ENCODE measurements at regions not wholly inside any gene's neighbourhood (a gene's known extent, or its start where the extent isn't known, plus 50 kb on each side); places are given as distances from the start of the nearest gene placed in this dataset.
A peak's percentile ranks its signal among the peaks of the same experiment; 100 is the strongest.

- no peaks in the 10 kb centered on the region for H3K36me3 Mint-ChIP-seq
- peaks cover 12 to 18% (median 13%) of the 10 kb centered on the region in 3 donors for H3K4me1 Mint-ChIP-seq
- H3K9me3 ChIP-seq, result no peaks in the 10 kb centered on the region
- H3K27ac Mint-ChIP-seq, result peak overlapping the region in 1 of 2 donors; percentile 2
- H3K27me3 ChIP-seq (replicated peaks in 1 of 2; ENCODE audit: control insufficient read depth in 2 of 2, extremely low read depth in 1 of 2, insufficient read depth in 2 of 2, low read length in 1 of 2), result no peaks in the 10 kb centered on the region
- H3K27ac ChIP-seq (ENCODE audit: low read length), result no peak overlapping the region
- no peak overlapping the region for H3K4me3 Mint-ChIP-seq
- POLR2A ChIA-PET, result no interaction called here
- no peak overlapping the region for H3K4me3 ChIP-seq (ENCODE audit: control insufficient read depth in 1 of 2, extremely low read depth in 1 of 2, low read length in 1 of 2)
- no peaks in the 10 kb centered on the region for H3K27me3 Mint-ChIP-seq
- no peak for ATAC-seq (replicated peaks in 1 of 4)
- WGBS (ENCODE audit: insufficient coverage), result 88% methylated on average over 5 of the region's 5 CpGs
- CTCF ChIA-PET, result interaction anchor here in 1 of 2 donors (0.6 kb wide), 1 partner anchor 267 kb away, joined by 3 read pairs; no protein-coding TSS in a partner anchor
- no peaks in the 10 kb centered on the region for H3K9me3 Mint-ChIP-seq
- H3K36me3 ChIP-seq (ENCODE audit: control insufficient read depth in 2 of 2, extremely low read depth in 1 of 2, insufficient read depth in 1 of 2, low read length in 1 of 2), result no peaks in the 10 kb centered on the region
- DNase-seq, result no peak
- H3K4me1 ChIP-seq (ENCODE audit: control insufficient read depth in 1 of 2, extremely low read depth in 1 of 2, insufficient read depth in 2 of 2, low read length in 2 of 2), result peaks cover 10 to 24% of the 10 kb centered on the region in 2 experiments
Observed at GRCh38 chr10:78306358-78306757, 272.7 kb downstream of the RPS24 start.

DNA sequence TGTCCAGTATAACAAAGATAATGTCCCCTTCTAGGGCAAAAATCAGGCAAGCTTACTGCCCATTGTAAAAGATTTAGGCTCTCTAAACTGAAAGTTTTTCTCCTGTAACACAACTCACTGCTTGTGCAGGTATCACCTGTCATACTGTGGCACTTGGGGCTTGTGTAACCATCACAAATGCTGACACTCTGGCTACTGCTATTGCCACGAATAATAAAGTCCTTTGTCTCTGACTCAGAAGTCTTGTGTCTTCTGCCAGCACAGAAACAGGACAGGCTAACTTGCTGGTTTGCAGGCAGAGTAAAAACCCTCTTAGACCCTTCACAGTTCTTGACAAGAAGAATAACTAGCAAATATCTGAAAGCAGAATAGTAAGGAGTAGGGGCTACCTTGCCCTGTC is 273.9 kb downstream of the RPS24 start:
- H3K4me3 Mint-ChIP-seq, result no peak overlapping the region
- peaks cover 4 to 9% (median 7%) of the 10 kb centered on the region in 3 donors for H3K4me1 Mint-ChIP-seq
- Histone ChIP-seq H3K4me1 (ENCODE audit: control insufficient read depth in 1 of 2, extremely low read depth in 1 of 2, insufficient read depth in 2 of 2, low read length in 2 of 2) (peaks cover 1 to 13% of the 10 kb centered on the region in 2 experiments), H3K27me3 (replicated peaks in 1 of 2; ENCODE audit: control insufficient read depth in 2 of 2, extremely low read depth in 1 of 2, insufficient read depth in 2 of 2, low read length in 1 of 2) (no peaks in the 10 kb centered on the region), H3K36me3 (ENCODE audit: control insufficient read depth in 2 of 2, extremely low read depth in 1 of 2, insufficient read depth in 1 of 2, low read length in 1 of 2) (no peaks in the 10 kb centered on the region), H3K9me3 (no peaks in the 10 kb centered on the region), H3K27ac (ENCODE audit: low read length) (no peak overlapping the region), H3K4me3 (ENCODE audit: control insufficient read depth in 1 of 2, extremely low read depth in 1 of 2, low read length in 1 of 2) (no peak overlapping the region)
- ChIA-PET CTCF (no interaction called here), POLR2A (no interaction called here)
- no peaks in the 10 kb centered on the region for H3K9me3 Mint-ChIP-seq
- H3K36me3 Mint-ChIP-seq, result no peaks in the 10 kb centered on the region
- ATAC-seq (replicated peaks in 1 of 4) (no peak), DNase-seq (no peak)
- H3K27ac Mint-ChIP-seq, result no peak overlapping the region
- 33% methylated on average over 1 of the region's 1 CpG for WGBS (ENCODE audit: insufficient coverage)
- no peaks in the 10 kb centered on the region for H3K27me3 Mint-ChIP-seq

- no peaks in the 10 kb centered on the region for H3K9me3 ChIP-seq
- ChIA-PET POLR2A (no interaction called here), CTCF (no interaction called here)
- H3K27ac ChIP-seq (ENCODE audit: low read length), result no peak overlapping the region
- H3K4me1 ChIP-seq (ENCODE audit: control insufficient read depth in 1 of 2, extremely low read depth in 1 of 2, insufficient read depth in 2 of 2, low read length in 2 of 2), result no peaks in the 10 kb centered on the region
- ATAC-seq (replicated peaks in 1 of 4) (no peak), DNase-seq (no peak)
- no peaks in the 10 kb centered on the region for H3K36me3 ChIP-seq (ENCODE audit: control insufficient read depth in 2 of 2, extremely low read depth in 1 of 2, insufficient read depth in 1 of 2, low read length in 1 of 2)
- Mint-ChIP-seq H3K4me3 (no peak overlapping the region), H3K27ac (no peak overlapping the region), H3K4me1 (no peaks in the 10 kb centered on the region), H3K36me3 (no peaks in the 10 kb centered on the region), H3K27me3 (peaks cover 0 to 5% of the 10 kb centered on the region in 2 donors), H3K9me3 (no peaks in the 10 kb centered on the region)
- no peak overlapping the region for H3K4me3 ChIP-seq (ENCODE audit: control insufficient read depth in 1 of 2, extremely low read depth in 1 of 2, low read length in 1 of 2)
- peaks cover 0 to 3% of the 10 kb centered on the region in 2 experiments for H3K27me3 ChIP-seq (replicated peaks in 1 of 2; ENCODE audit: control insufficient read depth in 2 of 2, extremely low read depth in 1 of 2, insufficient read depth in 2 of 2, low read length in 1 of 2)
- WGBS (ENCODE audit: insufficient coverage), result 96% methylated on average over 6 of the region's 15 CpGs
Observed at GRCh38 chr10:78309536-78310237, 276.0 kb downstream of the RPS24 start.

- H3K36me3 ChIP-seq (ENCODE audit: control insufficient read depth in 2 of 2, extremely low read depth in 1 of 2, insufficient read depth in 1 of 2, low read length in 1 of 2), result no peaks in the 10 kb centered on the region
- H3K27ac Mint-ChIP-seq, result no peak overlapping the region
- ChIA-PET CTCF (no interaction called here), POLR2A (interaction anchor here in 1 of 2 donors (0.7 kb wide), 1 partner anchor 109 kb away, joined by 3 read pairs; no protein-coding TSS in a partner anchor)
- H3K27me3 Mint-ChIP-seq, result peaks cover 0 to 5% of the 10 kb centered on the region in 2 donors
- DNase-seq (no peak), ATAC-seq (replicated peaks in 1 of 4) (no peak)
- no peaks in the 10 kb centered on the region for H3K4me1 Mint-ChIP-seq
- H3K4me1 ChIP-seq (ENCODE audit: control insufficient read depth in 1 of 2, extremely low read depth in 1 of 2, insufficient read depth in 2 of 2, low read length in 2 of 2), result no peaks in the 10 kb centered on the region
- no peak overlapping the region for H3K4me3 Mint-ChIP-seq
- WGBS (ENCODE audit: insufficient coverage), result 50% methylated on average over 1 of the region's 2 CpGs
- peaks cover 0 to 3% of the 10 kb centered on the region in 2 experiments for H3K27me3 ChIP-seq (replicated peaks in 1 of 2; ENCODE audit: control insufficient read depth in 2 of 2, extremely low read depth in 1 of 2, insufficient read depth in 2 of 2, low read length in 1 of 2)
- no peak overlapping the region for H3K27ac ChIP-seq (ENCODE audit: low read length)
- no peaks in the 10 kb centered on the region for H3K9me3 Mint-ChIP-seq
- H3K9me3 ChIP-seq, result no peaks in the 10 kb centered on the region
- H3K4me3 ChIP-seq (ENCODE audit: control insufficient read depth in 1 of 2, extremely low read depth in 1 of 2, low read length in 1 of 2), result no peak overlapping the region
- H3K36me3 Mint-ChIP-seq, result no peaks in the 10 kb centered on the region
Observed at GRCh38 chr10:78310481-78311080, 276.9 kb downstream of the RPS24 start.

- Mint-ChIP-seq H3K27ac (no peak overlapping the region), H3K4me1 (no peaks in the 10 kb centered on the region), H3K27me3 (peaks cover 0 to 5% of the 10 kb centered on the region in 2 donors), H3K4me3 (no peak overlapping the region), H3K9me3 (no peaks in the 10 kb centered on the region), H3K36me3 (no peaks in the 10 kb centered on the region)
- WGBS (ENCODE audit: insufficient coverage), result no CpG with 5 or more reads among the region's 9 CpGs
- POLR2A ChIA-PET, result no interaction called here
- CTCF ChIA-PET, result interaction anchor here in 1 of 2 donors (0.6 kb wide), 1 partner anchor 562 kb away, joined by 5 read pairs; no protein-coding TSS in a partner anchor
- Histone ChIP-seq H3K27me3 (replicated peaks in 1 of 2; ENCODE audit: control insufficient read depth in 2 of 2, extremely low read depth in 1 of 2, insufficient read depth in 2 of 2, low read length in 1 of 2) (peaks cover 0 to 3% of the 10 kb centered on the region in 2 experiments), H3K4me1 (ENCODE audit: control insufficient read depth in 1 of 2, extremely low read depth in 1 of 2, insufficient read depth in 2 of 2, low read length in 2 of 2) (no peaks in the 10 kb centered on the region), H3K4me3 (ENCODE audit: control insufficient read depth in 1 of 2, extremely low read depth in 1 of 2, low read length in 1 of 2) (no peak overlapping the region), H3K27ac (ENCODE audit: low read length) (no peak overlapping the region), H3K36me3 (ENCODE audit: control insufficient read depth in 2 of 2, extremely low read depth in 1 of 2, insufficient read depth in 1 of 2, low read length in 1 of 2) (no peaks in the 10 kb centered on the region), H3K9me3 (no peaks in the 10 kb centered on the region)
- DNase-seq (peak in 1 of 35 experiments; percentile 7), ATAC-seq (replicated peaks in 1 of 4) (no peak)
Observed at GRCh38 chr10:78312197-78313047, 278.8 kb downstream of the RPS24 start.

DNA sequence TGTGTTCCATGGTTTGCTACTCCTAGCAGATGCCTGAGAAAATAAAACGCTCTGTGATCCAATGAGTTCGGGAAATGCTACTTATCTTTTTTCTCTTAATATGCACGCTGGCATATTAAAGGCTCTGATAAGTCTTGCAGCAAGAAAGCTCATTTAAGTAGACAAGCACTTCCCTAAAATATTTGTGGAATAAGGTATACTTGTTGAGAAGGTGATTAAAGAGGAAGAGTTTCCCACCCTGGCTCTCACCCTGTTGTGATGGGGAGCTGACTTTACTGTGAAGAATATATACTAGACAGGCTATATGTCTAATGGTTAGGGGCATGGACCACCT is 279.4 kb downstream of the RPS24 start:
- WGBS (ENCODE audit: insufficient coverage), result no CpG with 5 or more reads among the region's 3 CpGs

More for the DNA sequence above, 279.4 kb downstream of the RPS24 start:
- Mint-ChIP-seq H3K4me3 (no peak overlapping the region), H3K4me1 (no peaks in the 10 kb centered on the region), H3K9me3 (no peaks in the 10 kb centered on the region), H3K36me3 (no peaks in the 10 kb centered on the region), H3K27ac (no peak overlapping the region), H3K27me3 (peaks cover 0 to 5% of the 10 kb centered on the region in 2 donors)
- DNase-seq (no peak), ATAC-seq (replicated peaks in 1 of 4) (no peak)
- CTCF ChIA-PET, result interaction anchor here in 1 of 2 donors (0.6 kb wide), 1 partner anchor 563 kb away, joined by 5 read pairs; no protein-coding TSS in a partner anchor
- Histone ChIP-seq H3K27me3 (replicated peaks in 1 of 2; ENCODE audit: control insufficient read depth in 2 of 2, extremely low read depth in 1 of 2, insufficient read depth in 2 of 2, low read length in 1 of 2) (peaks cover 0 to 3% of the 10 kb centered on the region in 2 experiments), H3K4me3 (ENCODE audit: control insufficient read depth in 1 of 2, extremely low read depth in 1 of 2, low read length in 1 of 2) (no peak overlapping the region), H3K4me1 (ENCODE audit: control insufficient read depth in 1 of 2, extremely low read depth in 1 of 2, insufficient read depth in 2 of 2, low read length in 2 of 2) (no peaks in the 10 kb centered on the region), H3K9me3 (no peaks in the 10 kb centered on the region), H3K27ac (ENCODE audit: low read length) (no peak overlapping the region), H3K36me3 (ENCODE audit: control insufficient read depth in 2 of 2, extremely low read depth in 1 of 2, insufficient read depth in 1 of 2, low read length in 1 of 2) (no peaks in the 10 kb centered on the region)
- POLR2A ChIA-PET, result no interaction called here

Measured in T-cell (primary cell).